Ascending aorta (tissue), 2 donors: ENCODE measurements at regions not wholly inside any gene's neighbourhood (a gene's known extent, or its start where the extent isn't known, plus 50 kb on each side); places are given as distances from the start of the nearest gene placed in this dataset.

Experiments
- DNase-seq, 2 donors: peaks; one replicate each; pipeline ENCODE4 v3.0.0-alpha.2; 2019; ENCODE audit warnings: low spot score in 2 of 2
- H3K27ac ChIP-seq, 2 donors: fragments of 200-600 bp; sonication (generic); one replicate each; pipeline ENCODE4 v1.5.1; 2016 to 2017; ENCODE audit warnings: mild to moderate bottlenecking in 1 of 2
- H3K27me3 ChIP-seq: fragments of 200-600 bp; sonication (generic); one replicate; pipeline ENCODE4 v1.5.1; 2017
- H3K36me3 ChIP-seq, 2 donors: fragments of 200-600 bp; sonication (generic); one replicate each; pipeline ENCODE4 v1.5.1; 2016
- H3K4me1 ChIP-seq, 2 donors: fragments of 200-600 bp; sonication (generic); one replicate each; pipeline ENCODE4 v1.5.1; 2016 to 2017; ENCODE audit warnings: mild to moderate bottlenecking in 1 of 2
- H3K4me3 ChIP-seq, 2 donors: fragments of 200-600 bp; sonication (generic); one replicate each; pipeline ENCODE4 v1.5.1; 2016 to 2017; ENCODE audit warnings: mild to moderate bottlenecking in 1 of 2
- H3K9me3 ChIP-seq, 2 donors: fragments of 200-600 bp; sonication (generic); one replicate each; pipeline ENCODE4 v1.5.1; 2016
- intact Hi-C: fragments of 100-400 bp; cut with DNase I; formaldehyde crosslinking; loops from one replicate; pipeline ENCODE4 v1.15.1; 2023
- TF ChIP-seq, protein P1 (sequence below), 3 experiments: fragments of 200-600 bp in 2 of 3; fragments of 450-650 bp in 1 of 3; sonication (generic) in 2 of 3; IDR thresholded peaks; one replicate each; pipeline ENCODE4 v1.5.1; 2016 to 2019; ENCODE audit warnings: antibody characterized with exemption in 3 of 3, mild to moderate bottlenecking in 1 of 3, moderate library complexity in 1 of 3

DNA sequence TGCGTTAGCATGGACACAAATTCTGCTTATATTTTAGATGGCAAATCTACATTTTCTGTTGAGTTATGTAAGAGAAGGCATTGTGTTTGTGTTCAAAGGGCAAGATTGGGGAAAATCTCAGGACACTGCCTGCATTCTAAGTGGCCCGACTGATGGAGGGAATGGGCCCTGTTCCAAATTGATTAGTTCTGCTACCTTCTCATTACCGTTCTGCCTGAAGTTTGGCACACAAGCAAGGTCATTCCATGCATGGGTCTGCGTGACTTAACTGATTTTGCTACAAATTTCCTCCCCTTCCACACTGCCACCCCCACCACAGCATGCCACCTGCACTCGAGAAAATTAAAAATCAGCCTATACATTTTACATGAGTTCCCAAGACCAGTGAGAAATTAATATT, 409.9 kb downstream of the BRINP1 start:
- H3K4me3 ChIP-seq: no peak overlapping the region
- no peaks in the 10 kb centered on the region for H3K36me3 ChIP-seq
- no peak for DNase-seq
- TF ChIP-seq, protein P1, sequence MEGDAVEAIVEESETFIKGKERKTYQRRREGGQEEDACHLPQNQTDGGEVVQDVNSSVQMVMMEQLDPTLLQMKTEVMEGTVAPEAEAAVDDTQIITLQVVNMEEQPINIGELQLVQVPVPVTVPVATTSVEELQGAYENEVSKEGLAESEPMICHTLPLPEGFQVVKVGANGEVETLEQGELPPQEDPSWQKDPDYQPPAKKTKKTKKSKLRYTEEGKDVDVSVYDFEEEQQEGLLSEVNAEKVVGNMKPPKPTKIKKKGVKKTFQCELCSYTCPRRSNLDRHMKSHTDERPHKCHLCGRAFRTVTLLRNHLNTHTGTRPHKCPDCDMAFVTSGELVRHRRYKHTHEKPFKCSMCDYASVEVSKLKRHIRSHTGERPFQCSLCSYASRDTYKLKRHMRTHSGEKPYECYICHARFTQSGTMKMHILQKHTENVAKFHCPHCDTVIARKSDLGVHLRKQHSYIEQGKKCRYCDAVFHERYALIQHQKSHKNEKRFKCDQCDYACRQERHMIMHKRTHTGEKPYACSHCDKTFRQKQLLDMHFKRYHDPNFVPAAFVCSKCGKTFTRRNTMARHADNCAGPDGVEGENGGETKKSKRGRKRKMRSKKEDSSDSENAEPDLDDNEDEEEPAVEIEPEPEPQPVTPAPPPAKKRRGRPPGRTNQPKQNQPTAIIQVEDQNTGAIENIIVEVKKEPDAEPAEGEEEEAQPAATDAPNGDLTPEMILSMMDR (IDR thresholded peaks at IDR 0.05): no peak
- intact Hi-C loops: no loop called here
- H3K9me3 ChIP-seq: no peaks in the 10 kb centered on the region
- no peaks in the 10 kb centered on the region for H3K27me3 ChIP-seq
- H3K27ac ChIP-seq: no peak overlapping the region
- H3K4me1 ChIP-seq: no peaks in the 10 kb centered on the region

DNA sequence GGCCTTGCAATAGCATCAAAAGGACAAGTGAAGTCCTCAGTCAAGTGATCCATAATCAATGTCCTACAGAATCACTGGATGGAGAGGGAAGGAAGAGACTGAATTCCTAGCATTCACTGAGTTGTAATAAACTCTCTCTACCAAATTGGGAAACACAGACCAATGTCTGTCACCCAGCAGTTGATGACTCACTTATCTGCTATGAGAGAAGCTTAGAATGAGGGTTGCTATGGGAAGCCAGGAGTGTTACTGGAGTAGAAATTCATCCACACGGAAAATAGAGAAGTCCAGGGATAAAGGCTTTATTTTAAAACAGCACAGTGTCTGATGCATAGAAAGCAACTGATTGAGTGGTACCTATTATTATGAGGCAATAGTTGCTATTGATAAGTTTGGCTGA, 407.4 kb downstream of the BRINP1 start:
- Histone ChIP-seq H3K27me3 (no peaks in the 10 kb centered on the region), H3K4me1 (no peaks in the 10 kb centered on the region), H3K27ac (no peak overlapping the region), H3K9me3 (no peaks in the 10 kb centered on the region), H3K4me3 (no peak overlapping the region), H3K36me3 (no peaks in the 10 kb centered on the region)
- intact Hi-C loops: no loop called here
- DNase-seq: no peak
- TF ChIP-seq, protein P1 (IDR thresholded peaks at IDR 0.05): no peak

DNA sequence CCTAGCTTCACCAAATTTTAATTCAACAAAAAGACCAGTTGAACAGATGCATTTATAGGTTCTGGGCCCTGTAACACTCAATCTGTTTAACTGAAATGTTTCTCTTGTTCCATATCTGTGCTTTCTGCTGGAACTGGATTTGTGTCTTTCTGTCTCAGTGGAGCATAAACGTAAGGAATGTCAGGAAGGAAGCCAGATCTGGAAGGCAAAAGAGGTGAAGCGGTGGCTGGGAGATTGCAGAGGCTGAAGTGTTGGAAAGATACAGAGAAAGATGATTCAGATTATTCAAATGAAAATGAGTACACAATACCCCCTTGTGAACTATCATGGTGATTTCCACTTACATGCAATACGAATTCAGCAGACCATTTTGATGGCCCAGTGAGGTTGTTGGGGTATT, 406.8 kb downstream of the BRINP1 start:
- no peaks in the 10 kb centered on the region for H3K27me3 ChIP-seq
- TF ChIP-seq, protein P1 (IDR thresholded peaks at IDR 0.05): no peak
- intact Hi-C loops: no loop called here
- no peak overlapping the region for H3K27ac ChIP-seq
- H3K4me1 ChIP-seq: no peaks in the 10 kb centered on the region
- H3K36me3 ChIP-seq: no peaks in the 10 kb centered on the region
- H3K9me3 ChIP-seq: no peaks in the 10 kb centered on the region
- no peak overlapping the region for H3K4me3 ChIP-seq
- no peak for DNase-seq

DNA sequence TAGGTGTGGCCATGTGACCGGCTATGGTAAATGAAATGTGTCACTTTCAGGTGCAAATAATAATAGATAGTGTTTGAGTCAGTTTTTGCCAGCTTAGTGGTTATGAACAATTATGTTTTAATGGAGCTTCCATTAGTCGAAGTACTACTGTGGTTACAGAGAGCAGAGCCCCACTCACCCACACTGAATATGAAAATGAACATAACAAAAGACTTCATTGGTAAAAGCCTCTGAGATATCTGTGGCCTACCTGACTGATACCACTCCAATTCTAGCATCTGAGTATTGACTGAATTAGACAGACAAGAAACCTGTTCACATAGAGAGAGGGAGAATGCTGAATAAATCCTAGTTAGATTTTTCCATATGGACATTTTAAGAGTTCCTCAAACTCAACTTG, 405.6 kb downstream of the BRINP1 start:
- Histone ChIP-seq H3K36me3 (no peaks in the 10 kb centered on the region), H3K27ac (no peak overlapping the region), H3K4me3 (no peak overlapping the region), H3K4me1 (no peaks in the 10 kb centered on the region), H3K9me3 (no peaks in the 10 kb centered on the region), H3K27me3 (no peaks in the 10 kb centered on the region)
- no peak for DNase-seq
- intact Hi-C loops: no loop called here
- TF ChIP-seq, protein P1 (IDR thresholded peaks at IDR 0.05): no peak

DNA sequence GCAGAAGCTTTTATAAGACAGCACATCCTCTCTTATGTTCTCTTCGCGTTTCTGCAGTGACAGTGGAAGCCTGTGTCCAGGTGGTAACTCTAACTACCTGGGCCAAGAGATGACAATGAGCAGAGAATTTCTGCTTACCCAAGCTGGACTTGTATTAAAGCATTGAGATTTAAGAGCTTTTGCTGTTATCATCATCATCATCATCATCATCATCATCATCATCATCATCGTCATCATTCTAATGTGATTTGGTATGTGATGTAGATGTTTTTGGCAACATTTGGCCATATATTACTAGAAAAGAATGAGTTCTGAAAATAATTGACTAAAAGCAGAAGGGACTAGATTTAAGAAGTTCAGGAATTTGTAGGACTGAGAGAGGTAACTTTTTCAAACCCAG, 401.3 kb downstream of the BRINP1 start:
- no peak for DNase-seq
- H3K4me1 ChIP-seq: no peaks in the 10 kb centered on the region
- no peaks in the 10 kb centered on the region for H3K36me3 ChIP-seq
- no peak overlapping the region for H3K27ac ChIP-seq
- intact Hi-C loops: no loop called here
- TF ChIP-seq, protein P1 (IDR thresholded peaks at IDR 0.05): no peak
- H3K27me3 ChIP-seq: no peaks in the 10 kb centered on the region
- no peak overlapping the region for H3K4me3 ChIP-seq
- no peaks in the 10 kb centered on the region for H3K9me3 ChIP-seq

DNA sequence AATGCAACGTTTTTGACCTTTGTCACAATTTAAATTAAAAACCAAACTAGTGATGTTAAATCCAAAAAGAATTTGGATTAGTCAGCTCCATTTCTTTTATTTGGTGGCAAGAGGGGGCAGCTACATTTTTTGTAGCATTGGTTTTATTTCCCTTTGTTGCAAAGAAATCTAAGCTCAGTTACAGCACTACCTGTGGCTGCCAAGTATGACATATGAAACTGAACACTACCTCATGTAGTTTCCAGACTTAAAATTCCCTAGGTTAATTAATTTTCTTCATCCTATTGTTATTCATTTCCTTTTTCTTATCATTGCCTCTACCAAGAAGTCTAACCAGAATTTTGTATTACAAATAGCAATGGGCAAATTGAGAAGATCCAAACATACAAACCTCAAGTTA, 393.5 kb downstream of the BRINP1 start:
- Histone ChIP-seq H3K27me3 (no peaks in the 10 kb centered on the region), H3K4me3 (no peak overlapping the region), H3K9me3 (no peaks in the 10 kb centered on the region), H3K4me1 (no peaks in the 10 kb centered on the region), H3K27ac (no peak overlapping the region), H3K36me3 (no peaks in the 10 kb centered on the region)
- TF ChIP-seq, protein P1 (IDR thresholded peaks at IDR 0.05): no peak
- DNase-seq: no peak
- intact Hi-C loops: no loop called here
